ENCODE measurements at regions not wholly inside any gene's neighbourhood (a gene's known extent, or its start where the extent isn't known, plus 50 kb on each side); places are given as distances from the start of the nearest gene placed in this dataset.

GRCh38 chr4:152258804-152259708, 276.8 kb downstream of the FBXW7 start:
- Mint-ChIP-seq H3K4me3 (no peak overlapping the region), H3K9me3 (peaks cover 0 to 4% (median 2%) of the 10 kb centered on the region in 7 donors), H3K27me3 (ENCODE audit: low read depth in 3 of 3) (peaks cover 0 to under 1% (median 0%) of the 10 kb centered on the region in 3 donors), H3K36me3 (no peaks in the 10 kb centered on the region), H3K4me1 (no peaks in the 10 kb centered on the region), H3K27ac (no peak overlapping the region)
- Histone ChIP-seq H3K9me3 (replicated peaks in 1 of 2; ENCODE audit: control insufficient read depth in 1 of 2, insufficient read depth in 1 of 2, low read length in 2 of 2) (no peaks in the 10 kb centered on the region), H3K4me3 (replicated peaks in 1 of 3; ENCODE audit: low read depth in 2 of 3, low read length in 3 of 3) (no peak overlapping the region), H3K36me3 (replicated peaks in 1 of 2; ENCODE audit: control insufficient read depth in 1 of 2, insufficient read depth in 2 of 2, low read length in 2 of 2) (no peaks in the 10 kb centered on the region), H3K4me2 (replicated peaks; ENCODE audit: extremely low read depth, low read length, poor library complexity, severe bottlenecking) (no peak overlapping the region), H3K27me3 (ENCODE audit: control insufficient read depth in 2 of 2, insufficient read depth in 2 of 2, low read length in 2 of 2) (no peaks in the 10 kb centered on the region), H3K79me2 (ENCODE audit: insufficient read depth, low read length) (no peaks in the 10 kb centered on the region), H3K4me1 (ENCODE audit: control insufficient read depth in 1 of 2, insufficient read depth in 2 of 2, low read length in 2 of 2) (peaks cover 10 to 11% of the 10 kb centered on the region in 2 donors), H4K20me1 (ENCODE audit: insufficient read depth, low read length) (no peaks in the 10 kb centered on the region), H3K9ac (ENCODE audit: insufficient read depth, low read length, poor library complexity, severe bottlenecking) (no peak overlapping the region), H2AFZ (ENCODE audit: insufficient read depth, low read depth, low read length, poor library complexity, severe bottlenecking) (no peak overlapping the region), H3K27ac (ENCODE audit: low read depth in 1 of 2, low read length in 2 of 2) (no peak overlapping the region)
- no peak for TF ChIP-seq CTCF (IDR thresholded peaks at IDR 0.05)
- 61% methylated on average over 5 of the region's 8 CpGs for WGBS (ENCODE audit: insufficient coverage)
- DNase-seq: no peak
- intact Hi-C loops (cut with micrococcal nuclease): no loop called here

- Histone ChIP-seq H3K27me3 (ENCODE audit: control insufficient read depth in 2 of 2, insufficient read depth in 2 of 2, low read length in 2 of 2) (no peaks in the 10 kb centered on the region), H3K79me2 (ENCODE audit: insufficient read depth, low read length) (no peaks in the 10 kb centered on the region), H3K27ac (ENCODE audit: low read depth in 1 of 2, low read length in 2 of 2) (no peak overlapping the region), H2AFZ (ENCODE audit: insufficient read depth, low read depth, low read length, poor library complexity, severe bottlenecking) (no peak overlapping the region), H3K9ac (ENCODE audit: insufficient read depth, low read length, poor library complexity, severe bottlenecking) (no peak overlapping the region), H3K9me3 (replicated peaks in 1 of 2; ENCODE audit: control insufficient read depth in 1 of 2, insufficient read depth in 1 of 2, low read length in 2 of 2) (no peaks in the 10 kb centered on the region), H3K4me3 (replicated peaks in 1 of 3; ENCODE audit: low read depth in 2 of 3, low read length in 3 of 3) (no peak overlapping the region), H4K20me1 (ENCODE audit: insufficient read depth, low read length) (no peaks in the 10 kb centered on the region), H3K36me3 (replicated peaks in 1 of 2; ENCODE audit: control insufficient read depth in 1 of 2, insufficient read depth in 2 of 2, low read length in 2 of 2) (no peaks in the 10 kb centered on the region), H3K4me1 (ENCODE audit: control insufficient read depth in 1 of 2, insufficient read depth in 2 of 2, low read length in 2 of 2) (peaks cover 10 to 11% of the 10 kb centered on the region in 2 donors), H3K4me2 (replicated peaks; ENCODE audit: extremely low read depth, low read length, poor library complexity, severe bottlenecking) (no peak overlapping the region)
- DNase-seq: no peak
- intact Hi-C loops (cut with micrococcal nuclease): no loop called here
- H3K4me1 Mint-ChIP-seq: no peaks in the 10 kb centered on the region
- TF ChIP-seq CTCF (IDR thresholded peaks at IDR 0.05): no peak
- H3K36me3 Mint-ChIP-seq: no peaks in the 10 kb centered on the region
- 100% methylated on average over 1 of the region's 5 CpGs for WGBS (ENCODE audit: insufficient coverage)
- H3K4me3 Mint-ChIP-seq: no peak overlapping the region
- no peak overlapping the region for H3K27ac Mint-ChIP-seq
- no peaks in the 10 kb centered on the region for H3K27me3 Mint-ChIP-seq (ENCODE audit: low read depth in 3 of 3)
- peaks cover 0 to 4% (median 2%) of the 10 kb centered on the region in 7 donors for H3K9me3 Mint-ChIP-seq
Measured at GRCh38 chr4:152258391-152258790, 277.5 kb downstream of the FBXW7 start.

Data from CD14-positive monocyte (primary cell).